GM23338 (cell line): ENCODE measurements at regions not wholly inside any gene's neighbourhood (a gene's known extent, or its start where the extent isn't known, plus 50 kb on each side); places are given as distances from the start of the nearest gene placed in this dataset.

Source experiments
- ATAC-seq: fragments of 200-7000 bp; cut with Tn5 transposase; 3 replicates; pipeline ENCODE4 v1.9.1; 2020
- DNase-seq: peaks from one replicate; pipeline ENCODE4 v3.0.0-alpha.2; 2015; ENCODE audit warnings: low spot score
- H2AFZ ChIP-seq: fragments of 200-600 bp; sonication (generic); 2 replicates; pipeline ENCODE4 v1.8.0; 2016; ENCODE audit warnings: antibody characterized with exemption, mild to moderate bottlenecking, moderate library complexity
- H3F3A ChIP-seq: fragments of 200-600 bp; sonication (generic); replicated peaks from 2 replicates; pipeline ENCODE4 v1.8.0; 2017; ENCODE audit warnings: antibody characterized with exemption, mixed run types, low read depth
- H3K27ac ChIP-seq: fragments of 200-600 bp; sonication (generic); 2 replicates; pipeline ENCODE4 v1.6.1; 2016; ENCODE audit warnings: low read depth
- H3K27me3 ChIP-seq: fragments of 200-600 bp; sonication (generic); 2 replicates; pipeline ENCODE4 v1.8.0; 2016; ENCODE audit warnings: mild to moderate bottlenecking, mixed run types, moderate library complexity; ENCODE audit not compliant: insufficient read depth
- H3K36me3 ChIP-seq: fragments of 200-600 bp; sonication (generic); 2 replicates; pipeline ENCODE4 v1.8.0; 2016; ENCODE audit warnings: mild to moderate bottlenecking; ENCODE audit not compliant: insufficient read depth
- H3K4me1 ChIP-seq: fragments of 200-600 bp; sonication (generic); 2 replicates; pipeline ENCODE4 v1.8.0; 2016; ENCODE audit warnings: mild to moderate bottlenecking, moderate library complexity; ENCODE audit not compliant: insufficient read depth
- H3K4me2 ChIP-seq: fragments of 200-600 bp; sonication (generic); 2 replicates; pipeline ENCODE4 v1.7.1; 2017; ENCODE audit warnings: mixed run types
- H3K4me3 ChIP-seq: fragments of 200-600 bp; sonication (generic); 2 replicates; pipeline ENCODE4 v1.6.1; 2016; ENCODE audit warnings: mixed run types
- H3K79me2 ChIP-seq: fragments of 200-600 bp; sonication (generic); replicated peaks from 2 replicates; pipeline ENCODE4 v1.8.0; 2017; ENCODE audit warnings: mild to moderate bottlenecking; ENCODE audit not compliant: insufficient read depth
- H3K9me2 ChIP-seq: fragments of 200-600 bp; sonication (generic); 2 replicates; pipeline ENCODE4 v1.8.0; 2017; ENCODE audit not compliant: insufficient read depth
- H4K20me1 ChIP-seq: fragments of 200-600 bp; sonication (generic); replicated peaks from 2 replicates; pipeline ENCODE4 v1.8.0; 2017; ENCODE audit warnings: mild to moderate bottlenecking; ENCODE audit not compliant: insufficient read depth
- H3K27ac Mint-ChIP-seq: 2 replicates; pipeline ENCODE4 v1.8.0; 2020; ENCODE audit warnings: inconsistent platforms, mild to moderate bottlenecking, moderate library complexity, mixed read lengths
- H3K27me3 Mint-ChIP-seq: 3 replicates; pipeline ENCODE4 v1.8.0; 2022; ENCODE audit warnings: low read depth, mild to moderate bottlenecking, moderate library complexity, mixed read lengths, inconsistent platforms; ENCODE audit not compliant: insufficient read depth, poor library complexity
- H3K36me3 Mint-ChIP-seq: 3 replicates; pipeline ENCODE4 v1.8.0; 2021; ENCODE audit warnings: low read depth, mild to moderate bottlenecking, inconsistent platforms, moderate library complexity, mixed read lengths
- H3K4me1 Mint-ChIP-seq: 3 replicates; pipeline ENCODE4 v1.8.0; 2020; ENCODE audit warnings: mild to moderate bottlenecking, inconsistent platforms, mixed read lengths
- H3K4me3 Mint-ChIP-seq: 3 replicates; pipeline ENCODE4 v1.8.0; 2021; ENCODE audit warnings: moderate library complexity, mild to moderate bottlenecking, inconsistent platforms, mixed read lengths
- H3K9me3 Mint-ChIP-seq: 3 replicates; pipeline ENCODE4 v1.8.0; 2020; ENCODE audit warnings: moderate library complexity, mild to moderate bottlenecking, inconsistent platforms, mixed read lengths
- CREB1 ChIP-seq: fragments of 250-450 bp; sonication (Bioruptor Pico); IDR thresholded peaks from 2 replicates; pipeline ENCODE4 v1.5.0; 2020; ENCODE audit warnings: low read depth, mild to moderate bottlenecking, moderate library complexity
- CTCF ChIP-seq, 2 experiments: fragments of 200-600 bp in 1 of 2; sonication (generic) in 1 of 2; conservative IDR thresholded peaks; 2 replicates each; pipeline versions ENCODE4 v1.5.1 to v1.6.1; 2016 to 2017; ENCODE audit warnings: antibody characterized with exemption in 2 of 2, low read depth in 2 of 2, mild to moderate bottlenecking in 2 of 2, moderate library complexity in 1 of 2
- JUNB ChIP-seq: IDR thresholded peaks from one replicate; pipeline ENCODE4 v1.6.1; 2016; ENCODE audit warnings: antibody characterized with exemption; ENCODE audit not compliant: unreplicated experiment
- NANOG ChIP-seq: IDR thresholded peaks from 2 replicates; pipeline ENCODE4 v1.6.1; 2016; ENCODE audit warnings: antibody characterized with exemption, borderline replicate concordance
- ZNF114 ChIP-seq: fragments of 250-450 bp; sonication (Bioruptor Pico); IDR thresholded peaks from 2 replicates; pipeline ENCODE4 v1.5.0; 2020; ENCODE audit warnings: mild to moderate bottlenecking, moderate library complexity
- TF ChIP-seq, protein P1 (sequence below): fragments of 250-450 bp; sonication (Bioruptor Pico); IDR thresholded peaks from 2 replicates; pipeline ENCODE4 v1.5.0; 2020; ENCODE audit warnings: mild to moderate bottlenecking, moderate library complexity

DNA sequence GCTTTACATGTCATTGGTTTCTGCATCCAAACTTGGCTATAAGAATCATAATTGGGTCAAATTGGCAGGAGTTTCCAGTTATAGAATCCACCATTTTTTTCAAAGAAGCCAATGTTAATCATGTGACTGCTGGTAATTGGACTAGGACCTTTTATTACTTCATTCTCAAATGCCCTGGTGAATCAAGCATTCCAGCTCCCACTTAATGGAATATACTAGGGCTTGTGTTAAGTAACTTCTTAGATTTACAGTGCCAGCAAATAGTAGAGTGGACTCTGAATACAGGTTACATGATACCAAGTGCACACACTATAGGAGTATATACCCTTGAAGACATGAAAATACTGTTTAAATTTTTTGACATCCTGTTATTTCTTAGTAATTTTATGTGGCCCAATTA, 96.7 kb downstream of the NUDT12 start:
- no peaks in the 10 kb centered on the region for H3K4me1 ChIP-seq
- H3K79me2 ChIP-seq: no peaks in the 10 kb centered on the region
- H2AFZ ChIP-seq: no peak overlapping the region
- Mint-ChIP-seq H3K27me3 (no peaks in the 10 kb centered on the region), H3K9me3 (no peaks in the 10 kb centered on the region), H3K4me1 (no peaks in the 10 kb centered on the region), H3K27ac (no peak overlapping the region), H3K4me3 (no peak overlapping the region), H3K36me3 (no peaks in the 10 kb centered on the region)
- DNase-seq (no peak), ATAC-seq (no peak)
- no peak for TF ChIP-seq CTCF (conservative IDR thresholded peaks at IDR 0.05; ENCODE audit: low read depth in 2 of 2)
- TF ChIP-seq JUNB: no peak
- no peak for TF ChIP-seq CREB1 (CRISPR knock-in tag)
- no peak for TF ChIP-seq ZNF114 (CRISPR knock-in tag)
- no peak for TF ChIP-seq NANOG
- TF ChIP-seq, protein P1, sequence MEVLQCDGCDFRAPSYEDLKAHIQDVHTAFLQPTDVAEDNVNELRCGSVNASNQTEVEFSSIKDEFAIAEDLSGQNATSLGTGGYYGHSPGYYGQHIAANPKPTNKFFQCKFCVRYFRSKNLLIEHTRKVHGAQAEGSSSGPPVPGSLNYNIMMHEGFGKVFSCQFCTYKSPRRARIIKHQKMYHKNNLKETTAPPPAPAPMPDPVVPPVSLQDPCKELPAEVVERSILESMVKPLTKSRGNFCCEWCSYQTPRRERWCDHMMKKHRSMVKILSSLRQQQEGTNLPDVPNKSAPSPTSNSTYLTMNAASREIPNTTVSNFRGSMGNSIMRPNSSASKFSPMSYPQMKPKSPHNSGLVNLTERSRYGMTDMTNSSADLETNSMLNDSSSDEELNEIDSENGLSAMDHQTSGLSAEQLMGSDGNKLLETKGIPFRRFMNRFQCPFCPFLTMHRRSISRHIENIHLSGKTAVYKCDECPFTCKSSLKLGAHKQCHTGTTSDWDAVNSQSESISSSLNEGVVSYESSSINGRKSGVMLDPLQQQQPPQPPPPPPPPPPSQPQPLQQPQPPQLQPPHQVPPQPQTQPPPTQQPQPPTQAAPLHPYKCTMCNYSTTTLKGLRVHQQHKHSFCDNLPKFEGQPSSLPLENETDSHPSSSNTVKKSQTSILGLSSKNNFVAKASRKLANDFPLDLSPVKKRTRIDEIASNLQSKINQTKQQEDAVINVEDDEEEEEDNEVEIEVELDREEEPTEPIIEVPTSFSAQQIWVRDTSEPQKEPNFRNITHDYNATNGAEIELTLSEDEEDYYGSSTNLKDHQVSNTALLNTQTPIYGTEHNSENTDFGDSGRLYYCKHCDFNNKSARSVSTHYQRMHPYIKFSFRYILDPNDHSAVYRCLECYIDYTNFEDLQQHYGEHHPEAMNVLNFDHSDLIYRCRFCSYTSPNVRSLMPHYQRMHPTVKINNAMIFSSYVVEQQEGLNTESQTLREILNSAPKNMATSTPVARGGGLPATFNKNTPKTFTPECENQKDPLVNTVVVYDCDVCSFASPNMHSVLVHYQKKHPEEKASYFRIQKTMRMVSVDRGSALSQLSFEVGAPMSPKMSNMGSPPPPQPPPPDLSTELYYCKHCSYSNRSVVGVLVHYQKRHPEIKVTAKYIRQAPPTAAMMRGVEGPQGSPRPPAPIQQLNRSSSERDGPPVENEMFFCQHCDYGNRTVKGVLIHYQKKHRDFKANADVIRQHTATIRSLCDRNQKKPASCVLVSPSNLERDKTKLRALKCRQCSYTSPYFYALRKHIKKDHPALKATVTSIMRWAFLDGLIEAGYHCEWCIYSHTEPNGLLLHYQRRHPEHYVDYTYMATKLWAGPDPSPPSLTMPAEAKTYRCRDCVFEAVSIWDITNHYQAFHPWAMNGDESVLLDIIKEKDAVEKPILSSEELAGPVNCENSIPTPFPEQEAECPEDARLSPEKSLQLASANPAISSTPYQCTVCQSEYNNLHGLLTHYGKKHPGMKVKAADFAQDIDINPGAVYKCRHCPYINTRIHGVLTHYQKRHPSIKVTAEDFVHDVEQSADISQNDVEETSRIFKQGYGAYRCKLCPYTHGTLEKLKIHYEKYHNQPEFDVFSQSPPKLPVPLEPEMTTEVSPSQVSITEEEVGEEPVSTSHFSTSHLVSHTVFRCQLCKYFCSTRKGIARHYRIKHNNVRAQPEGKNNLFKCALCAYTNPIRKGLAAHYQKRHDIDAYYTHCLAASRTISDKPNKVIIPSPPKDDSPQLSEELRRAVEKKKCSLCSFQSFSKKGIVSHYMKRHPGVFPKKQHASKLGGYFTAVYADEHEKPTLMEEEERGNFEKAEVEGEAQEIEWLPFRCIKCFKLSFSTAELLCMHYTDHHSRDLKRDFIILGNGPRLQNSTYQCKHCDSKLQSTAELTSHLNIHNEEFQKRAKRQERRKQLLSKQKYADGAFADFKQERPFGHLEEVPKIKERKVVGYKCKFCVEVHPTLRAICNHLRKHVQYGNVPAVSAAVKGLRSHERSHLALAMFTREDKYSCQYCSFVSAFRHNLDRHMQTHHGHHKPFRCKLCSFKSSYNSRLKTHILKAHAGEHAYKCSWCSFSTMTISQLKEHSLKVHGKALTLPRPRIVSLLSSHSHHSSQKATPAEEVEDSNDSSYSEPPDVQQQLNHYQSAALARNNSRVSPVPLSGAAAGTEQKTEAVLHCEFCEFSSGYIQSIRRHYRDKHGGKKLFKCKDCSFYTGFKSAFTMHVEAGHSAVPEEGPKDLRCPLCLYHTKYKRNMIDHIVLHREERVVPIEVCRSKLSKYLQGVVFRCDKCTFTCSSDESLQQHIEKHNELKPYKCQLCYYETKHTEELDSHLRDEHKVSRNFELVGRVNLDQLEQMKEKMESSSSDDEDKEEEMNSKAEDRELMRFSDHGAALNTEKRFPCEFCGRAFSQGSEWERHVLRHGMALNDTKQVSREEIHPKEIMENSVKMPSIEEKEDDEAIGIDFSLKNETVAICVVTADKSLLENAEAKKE (CRISPR knock-in tag): no peak
- H3K9me2 ChIP-seq: no peaks in the 10 kb centered on the region
- H4K20me1 ChIP-seq: no peaks in the 10 kb centered on the region
- H3F3A ChIP-seq: no peaks in the 10 kb centered on the region
- H3K36me3 ChIP-seq: no peaks in the 10 kb centered on the region
- no peaks in the 10 kb centered on the region for H3K27me3 ChIP-seq
- H3K4me3 ChIP-seq: no peak overlapping the region
- no peak overlapping the region for H3K4me2 ChIP-seq
- no peak overlapping the region for H3K27ac ChIP-seq
